ENCODE measurements at regions not wholly inside any gene's neighbourhood (a gene's known extent, or its start where the extent isn't known, plus 50 kb on each side); places are given as distances from the start of the nearest gene placed in this dataset.
"Not testable (repeated sequence)": the region's sequence is repeated elsewhere in the genome, so short reads cannot be mapped to it uniquely, and the experiment has no call there.

DNA sequence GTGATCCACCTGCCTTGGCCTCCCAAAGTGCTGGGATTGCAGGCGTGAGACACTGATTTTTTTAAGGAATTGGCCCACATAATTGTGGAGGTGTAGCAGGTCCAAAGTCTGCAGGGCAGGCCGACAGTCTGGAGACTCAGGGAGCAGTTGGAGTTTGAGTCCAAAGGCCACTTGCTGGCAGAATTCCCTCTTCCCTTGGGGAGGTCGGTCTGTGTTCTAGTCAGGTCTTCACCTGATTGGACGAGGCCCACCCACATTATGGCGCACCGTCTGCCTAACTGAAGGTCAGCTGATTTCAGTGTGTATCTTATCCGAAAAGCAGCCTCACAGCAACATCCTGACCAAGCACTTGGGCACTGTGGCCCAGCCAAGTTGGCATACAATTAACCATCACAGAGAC, 162.1 kb upstream of the FOXD4L5 start:
- not testable (repeated sequence) for H3K4me3 ChIP-seq (ENCODE audit: low read length); H3K4me1 ChIP-seq (ENCODE audit: control insufficient read depth, insufficient read depth, low read length); H3K9me3 ChIP-seq (ENCODE audit: control insufficient read depth, low read length); H3K36me3 ChIP-seq (ENCODE audit: control insufficient read depth, insufficient read depth, low read length); H3K27me3 ChIP-seq (ENCODE audit: control insufficient read depth, insufficient read depth, low read length); H3K9ac ChIP-seq (ENCODE audit: low read length)

DNA sequence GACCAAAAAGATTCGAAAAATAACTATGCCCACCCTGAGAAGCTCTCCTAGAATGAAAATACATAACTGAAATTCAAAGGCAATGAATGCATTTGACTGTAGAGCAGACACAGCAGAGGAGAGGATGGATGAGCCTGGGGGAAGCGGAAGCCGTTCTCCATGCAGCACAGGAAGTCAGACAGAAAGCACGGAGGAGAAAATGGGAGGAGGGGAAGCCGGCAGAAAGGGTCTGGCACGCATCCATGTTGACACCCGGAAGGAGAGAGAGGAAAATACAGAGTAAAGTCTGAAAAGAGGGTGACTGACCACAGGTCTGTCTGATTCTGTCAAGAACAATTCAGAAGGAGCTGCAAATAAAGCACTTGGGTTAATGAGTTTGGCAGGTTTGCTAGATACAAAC, 161.0 kb upstream of the FOXD4L5 start:
- H3K4me3 ChIP-seq (ENCODE audit: low read length); H3K36me3 ChIP-seq (ENCODE audit: control insufficient read depth, insufficient read depth, low read length); H3K9me3 ChIP-seq (ENCODE audit: control insufficient read depth, low read length); H3K27me3 ChIP-seq (ENCODE audit: control insufficient read depth, insufficient read depth, low read length); H3K9ac ChIP-seq (ENCODE audit: low read length); H3K4me1 ChIP-seq (ENCODE audit: control insufficient read depth, insufficient read depth, low read length): not testable (repeated sequence)

DNA sequence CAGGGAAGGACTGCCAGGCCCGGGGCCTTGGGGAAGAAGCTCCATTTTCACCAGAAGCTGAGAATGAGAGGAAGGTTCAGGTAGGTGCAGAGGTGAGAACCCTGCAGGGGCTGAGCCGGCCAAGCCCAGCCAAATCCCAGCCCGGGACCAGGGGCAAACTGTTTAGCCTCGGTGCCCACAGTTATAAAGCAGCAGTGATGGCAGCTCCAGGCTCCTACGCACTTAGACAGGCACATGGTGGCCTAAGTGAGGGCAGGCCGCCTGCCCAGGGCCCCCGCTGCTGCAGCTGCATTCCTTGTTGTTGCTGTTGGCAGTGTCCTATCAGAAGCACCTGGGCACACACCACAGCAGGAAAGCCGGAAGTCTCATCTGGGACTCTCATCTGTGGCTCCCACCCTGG, 159.9 kb upstream of the FOXD4L5 start:
- Histone ChIP-seq H3K9ac (ENCODE audit: low read length) (no peak overlapping the region), H3K9me3 (ENCODE audit: control insufficient read depth, low read length) (no peaks in the 10 kb centered on the region), H3K4me3 (ENCODE audit: low read length) (no peak overlapping the region), H3K4me1 (ENCODE audit: control insufficient read depth, insufficient read depth, low read length) (no peaks in the 10 kb centered on the region), H3K36me3 (ENCODE audit: control insufficient read depth, insufficient read depth, low read length) (no peaks in the 10 kb centered on the region), H3K27me3 (ENCODE audit: control insufficient read depth, insufficient read depth, low read length) (no peaks in the 10 kb centered on the region)

DNA sequence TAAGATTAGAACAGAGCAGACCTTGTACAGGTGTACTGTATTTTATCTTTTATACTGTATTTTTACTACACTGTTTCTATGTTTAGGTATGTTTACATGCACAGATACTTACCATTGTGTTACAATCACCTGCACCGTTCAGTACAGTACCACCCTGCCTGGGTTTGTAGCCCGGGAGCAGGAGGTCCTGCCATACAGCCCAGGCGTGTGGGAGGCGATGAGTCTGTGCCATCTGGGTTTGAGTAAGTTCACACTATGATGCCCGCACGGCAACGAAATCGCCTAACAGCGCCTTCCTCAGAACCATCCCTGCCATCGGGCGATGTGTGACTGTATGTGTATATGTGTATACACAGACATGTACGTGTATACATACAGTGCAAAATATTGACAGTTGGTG, 157.1 kb upstream of the FOXD4L5 start:
- not testable (repeated sequence) for H3K9ac ChIP-seq (ENCODE audit: low read length); H3K9me3 ChIP-seq (ENCODE audit: control insufficient read depth, low read length); H3K27me3 ChIP-seq (ENCODE audit: control insufficient read depth, insufficient read depth, low read length); H3K4me1 ChIP-seq (ENCODE audit: control insufficient read depth, insufficient read depth, low read length); H3K36me3 ChIP-seq (ENCODE audit: control insufficient read depth, insufficient read depth, low read length); H3K4me3 ChIP-seq (ENCODE audit: low read length)

DNA sequence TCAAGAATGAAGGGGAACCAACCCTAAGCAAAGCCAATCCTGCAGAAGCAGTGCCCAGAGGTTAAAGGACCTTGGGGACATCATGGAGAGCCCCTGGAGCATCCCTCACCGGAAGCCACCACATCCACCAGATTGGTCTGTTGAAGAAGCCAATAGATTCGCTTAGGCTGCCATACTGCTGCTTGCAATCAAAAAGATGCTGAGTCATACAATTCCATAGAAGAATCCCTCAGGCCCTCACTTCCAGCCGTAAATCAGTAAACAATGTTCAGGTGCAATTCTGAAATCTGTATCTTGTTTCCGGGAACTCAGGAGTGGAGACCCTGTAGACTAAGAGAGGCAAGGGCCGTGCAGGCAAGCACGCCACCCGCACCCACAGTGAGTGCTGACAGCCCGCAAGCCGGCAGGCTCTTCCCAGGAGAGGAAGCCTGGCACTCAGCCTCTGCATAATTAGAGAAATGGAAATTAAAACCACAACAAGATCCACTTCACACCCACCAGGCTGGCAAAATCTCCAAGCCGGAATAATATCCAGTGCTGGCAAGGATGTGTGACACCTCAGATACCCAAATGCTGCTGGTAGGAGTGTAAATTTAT, 156.4 kb upstream of the FOXD4L5 start:
- H3K9ac ChIP-seq (ENCODE audit: low read length); H3K4me3 ChIP-seq (ENCODE audit: low read length); H3K27me3 ChIP-seq (ENCODE audit: control insufficient read depth, insufficient read depth, low read length); H3K9me3 ChIP-seq (ENCODE audit: control insufficient read depth, low read length); H3K36me3 ChIP-seq (ENCODE audit: control insufficient read depth, insufficient read depth, low read length); H3K4me1 ChIP-seq (ENCODE audit: control insufficient read depth, insufficient read depth, low read length): not testable (repeated sequence)

DNA sequence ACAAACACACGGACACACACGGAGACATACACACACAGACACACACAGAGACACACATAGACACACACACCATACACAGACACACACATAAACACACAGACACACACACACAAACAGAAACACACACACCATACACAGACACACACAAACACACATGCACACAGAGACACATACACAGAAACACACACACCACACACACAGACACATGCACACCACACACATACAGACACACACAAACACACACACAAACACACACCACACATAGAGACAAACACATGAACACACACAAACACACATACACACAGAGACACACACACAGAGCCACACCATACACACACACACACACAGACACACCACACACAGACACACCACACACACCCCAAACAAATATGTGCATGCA, 152.7 kb upstream of the FOXD4L5 start:
- H3K36me3 ChIP-seq (ENCODE audit: control insufficient read depth, insufficient read depth, low read length), result no peaks in the 10 kb centered on the region
- no peak overlapping the region for H3K4me3 ChIP-seq (ENCODE audit: low read length)
- no peaks in the 10 kb centered on the region for H3K4me1 ChIP-seq (ENCODE audit: control insufficient read depth, insufficient read depth, low read length)
- no peaks in the 10 kb centered on the region for H3K27me3 ChIP-seq (ENCODE audit: control insufficient read depth, insufficient read depth, low read length)
- no peaks in the 10 kb centered on the region for H3K9me3 ChIP-seq (ENCODE audit: control insufficient read depth, low read length)
- no peak overlapping the region for H3K9ac ChIP-seq (ENCODE audit: low read length)

DNA sequence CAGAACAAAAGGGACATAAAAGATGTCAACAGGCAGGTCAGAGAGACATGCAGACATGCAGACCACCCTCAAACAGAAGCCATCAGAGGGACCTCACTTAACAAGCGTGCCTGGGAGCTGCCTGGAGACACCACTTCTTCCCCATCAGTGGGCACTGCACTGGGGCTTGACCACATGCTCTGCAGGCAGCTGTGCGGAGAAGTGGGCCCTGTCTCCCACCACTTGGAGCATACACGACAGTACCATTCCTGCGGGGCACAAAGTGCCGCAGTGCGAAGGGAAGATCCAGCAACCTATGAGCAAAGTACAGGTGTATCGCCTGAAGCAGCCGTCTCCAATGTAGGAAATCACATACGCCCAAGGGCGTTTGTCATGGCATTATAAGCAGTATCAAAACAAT, 150.5 kb upstream of the FOXD4L5 start:
- Histone ChIP-seq H3K4me1 (ENCODE audit: control insufficient read depth, insufficient read depth, low read length) (no peaks in the 10 kb centered on the region), H3K9ac (ENCODE audit: low read length) (no peak overlapping the region), H3K36me3 (ENCODE audit: control insufficient read depth, insufficient read depth, low read length) (no peaks in the 10 kb centered on the region), H3K9me3 (ENCODE audit: control insufficient read depth, low read length) (no peaks in the 10 kb centered on the region), H3K4me3 (ENCODE audit: low read length) (no peak overlapping the region), H3K27me3 (ENCODE audit: control insufficient read depth, insufficient read depth, low read length) (no peaks in the 10 kb centered on the region)

DNA sequence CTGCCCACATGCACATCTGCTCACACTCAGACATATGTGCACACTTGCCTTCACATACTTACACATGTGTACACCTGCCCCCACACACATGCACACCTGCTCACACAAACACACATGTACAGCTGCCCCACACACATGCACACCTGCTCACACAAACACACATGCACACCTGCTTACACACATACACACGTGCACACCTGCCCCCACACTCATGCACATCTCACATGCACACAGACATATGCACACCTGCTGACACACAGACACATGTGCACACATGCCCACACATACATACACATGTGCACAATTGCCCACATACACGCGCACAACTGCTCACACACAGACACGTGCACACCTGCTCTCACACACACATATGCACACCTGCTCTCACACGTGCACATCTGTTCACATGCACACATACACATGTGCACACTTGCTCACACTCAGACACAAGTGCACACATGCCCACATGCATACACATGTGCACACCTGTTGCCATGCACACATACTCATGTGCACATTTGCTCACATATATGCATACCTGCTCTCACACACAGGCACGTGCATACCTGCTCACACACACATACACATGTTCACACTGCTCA, 147.8 kb upstream of the FOXD4L5 start:
- no peak overlapping the region for H3K4me3 ChIP-seq (ENCODE audit: low read length)
- no peaks in the 10 kb centered on the region for H3K9me3 ChIP-seq (ENCODE audit: control insufficient read depth, low read length)
- H3K9ac ChIP-seq (ENCODE audit: low read length), result no peak overlapping the region
- no peaks in the 10 kb centered on the region for H3K36me3 ChIP-seq (ENCODE audit: control insufficient read depth, insufficient read depth, low read length)
- no peaks in the 10 kb centered on the region for H3K27me3 ChIP-seq (ENCODE audit: control insufficient read depth, insufficient read depth, low read length)
- no peaks in the 10 kb centered on the region for H3K4me1 ChIP-seq (ENCODE audit: control insufficient read depth, insufficient read depth, low read length)

DNA sequence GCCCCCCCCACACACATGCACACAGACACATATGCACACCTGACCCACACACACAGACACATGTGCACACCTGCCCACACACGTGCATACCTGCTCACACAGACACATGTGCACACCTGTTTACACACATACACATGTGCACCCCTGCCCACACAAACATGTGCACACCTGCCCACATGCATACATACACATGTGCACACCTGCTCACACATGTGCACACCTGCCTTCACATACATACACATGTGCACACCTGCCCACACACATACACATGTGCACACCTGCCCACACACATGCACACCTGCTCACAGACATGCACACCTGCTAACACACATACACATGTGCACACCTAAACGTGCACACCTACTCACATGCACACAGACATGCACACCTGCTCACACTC, 147.0 kb upstream of the FOXD4L5 start:
- H3K4me3 ChIP-seq (ENCODE audit: low read length), result no peak overlapping the region
- H3K4me1 ChIP-seq (ENCODE audit: control insufficient read depth, insufficient read depth, low read length), result no peaks in the 10 kb centered on the region
- no peaks in the 10 kb centered on the region for H3K9me3 ChIP-seq (ENCODE audit: control insufficient read depth, low read length)
- no peak overlapping the region for H3K9ac ChIP-seq (ENCODE audit: low read length)
- H3K27me3 ChIP-seq (ENCODE audit: control insufficient read depth, insufficient read depth, low read length), result no peaks in the 10 kb centered on the region
- no peaks in the 10 kb centered on the region for H3K36me3 ChIP-seq (ENCODE audit: control insufficient read depth, insufficient read depth, low read length)

DNA sequence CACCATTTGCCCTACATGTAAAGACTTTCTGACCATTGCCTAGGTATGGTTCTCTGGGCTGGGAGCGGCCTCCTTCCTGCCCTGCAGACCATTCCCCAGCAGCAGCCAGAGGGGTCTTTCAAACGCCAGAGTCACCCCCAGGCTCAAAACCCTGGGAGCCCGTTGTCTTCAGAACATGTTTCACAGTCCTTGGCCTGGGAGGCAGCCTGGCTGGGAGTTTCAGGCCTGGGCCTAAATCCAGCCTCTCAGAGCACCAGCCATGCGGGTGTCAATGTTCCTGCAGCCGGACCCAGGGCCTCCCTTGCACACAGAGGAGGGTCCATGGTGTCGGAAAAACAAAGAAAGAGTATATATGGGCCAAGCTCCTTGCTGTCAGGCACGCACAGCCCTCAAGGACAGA, 145.2 kb upstream of the FOXD4L5 start:
- H3K9ac ChIP-seq (ENCODE audit: low read length), result no peak overlapping the region

DNA sequence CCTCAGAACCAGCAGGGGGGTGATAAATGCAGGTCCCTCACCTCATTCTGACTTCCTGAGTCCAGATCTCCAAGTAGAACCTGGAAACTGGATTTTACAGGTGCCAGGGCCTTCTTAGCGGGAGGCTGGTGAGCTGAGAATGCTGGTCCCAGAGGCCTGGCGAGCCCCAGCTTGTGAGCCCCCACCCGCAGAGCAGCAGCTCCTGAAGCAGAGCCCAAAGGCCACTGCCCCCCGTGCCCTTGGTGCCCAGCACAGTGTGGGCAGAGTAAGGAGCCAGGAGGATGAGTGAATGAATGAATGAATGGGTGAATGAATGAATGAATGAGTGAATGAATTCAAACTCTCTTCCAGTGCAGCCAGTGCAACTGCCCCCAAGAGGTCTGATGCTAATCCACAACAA, 142.4 kb upstream of the FOXD4L5 start:
- not testable (repeated sequence) for H3K27me3 ChIP-seq (ENCODE audit: control insufficient read depth, insufficient read depth, low read length)

More for the DNA sequence above, 145.2 kb upstream of the FOXD4L5 start:
- H3K9me3 ChIP-seq (ENCODE audit: control insufficient read depth, low read length), result no peaks in the 10 kb centered on the region
- H3K36me3 ChIP-seq (ENCODE audit: control insufficient read depth, insufficient read depth, low read length), result no peaks in the 10 kb centered on the region
- no peaks in the 10 kb centered on the region for H3K27me3 ChIP-seq (ENCODE audit: control insufficient read depth, insufficient read depth, low read length)
- H3K4me1 ChIP-seq (ENCODE audit: control insufficient read depth, insufficient read depth, low read length), result no peaks in the 10 kb centered on the region
- no peak overlapping the region for H3K4me3 ChIP-seq (ENCODE audit: low read length)

DNA sequence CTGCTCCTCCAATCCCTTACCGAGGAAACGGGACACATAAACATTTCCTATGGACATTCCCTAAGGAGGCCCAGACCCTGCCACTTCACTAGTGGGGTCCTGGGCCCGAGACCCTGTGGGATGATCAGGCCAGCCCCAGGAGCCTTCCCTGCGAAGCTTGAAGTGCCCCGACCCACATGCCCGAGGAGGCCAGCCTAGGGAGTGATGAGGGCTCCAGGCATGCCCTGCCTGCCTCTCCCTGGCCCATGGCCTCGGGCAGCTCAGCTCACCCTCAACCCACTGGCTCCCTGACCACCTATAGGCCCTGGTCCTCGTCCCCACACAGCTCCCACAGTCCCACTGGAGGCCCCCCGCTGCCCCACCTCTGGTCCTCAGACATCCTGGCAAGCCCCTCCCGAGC, 141.8 kb upstream of the FOXD4L5 start:
- not testable (repeated sequence) for H3K9me3 ChIP-seq (ENCODE audit: control insufficient read depth, low read length); H3K4me3 ChIP-seq (ENCODE audit: low read length); H3K27me3 ChIP-seq (ENCODE audit: control insufficient read depth, insufficient read depth, low read length); H3K9ac ChIP-seq (ENCODE audit: low read length); H3K36me3 ChIP-seq (ENCODE audit: control insufficient read depth, insufficient read depth, low read length); H3K4me1 ChIP-seq (ENCODE audit: control insufficient read depth, insufficient read depth, low read length)

More for the DNA sequence above, 142.4 kb upstream of the FOXD4L5 start:
- H3K4me1 ChIP-seq (ENCODE audit: control insufficient read depth, insufficient read depth, low read length); H3K9me3 ChIP-seq (ENCODE audit: control insufficient read depth, low read length); H3K36me3 ChIP-seq (ENCODE audit: control insufficient read depth, insufficient read depth, low read length); H3K9ac ChIP-seq (ENCODE audit: low read length); H3K4me3 ChIP-seq (ENCODE audit: low read length): not testable (repeated sequence)

DNA sequence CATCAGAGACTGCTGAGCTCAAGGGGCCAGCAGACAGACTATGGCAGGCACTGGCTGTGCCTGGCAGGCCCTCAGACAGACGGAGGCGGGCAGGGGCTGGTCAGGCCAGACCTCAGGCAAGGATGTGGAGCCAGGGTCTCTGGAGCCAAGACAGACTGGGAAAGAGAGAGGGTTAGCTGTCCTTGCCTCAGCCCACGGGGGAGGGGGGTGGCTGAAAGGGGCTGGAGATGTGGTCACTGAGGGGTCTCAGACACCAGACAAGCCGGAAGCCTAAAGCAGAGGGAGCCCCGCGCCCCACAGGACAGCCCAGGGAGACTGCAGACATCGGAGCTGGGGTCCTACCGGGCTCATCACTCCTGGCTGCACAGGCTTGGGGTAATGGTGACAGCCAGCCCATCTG, 141.2 kb upstream of the FOXD4L5 start:
- Histone ChIP-seq H3K9ac (ENCODE audit: low read length) (no peak overlapping the region), H3K36me3 (ENCODE audit: control insufficient read depth, insufficient read depth, low read length) (no peaks in the 10 kb centered on the region), H3K9me3 (ENCODE audit: control insufficient read depth, low read length) (no peaks in the 10 kb centered on the region), H3K4me1 (ENCODE audit: control insufficient read depth, insufficient read depth, low read length) (no peaks in the 10 kb centered on the region), H3K4me3 (ENCODE audit: low read length) (no peak overlapping the region), H3K27me3 (ENCODE audit: control insufficient read depth, insufficient read depth, low read length) (no peaks in the 10 kb centered on the region)

Measured in mucosa of stomach (tissue), 1 donor.